ENCODE measurements at regions not wholly inside any gene's neighbourhood (a gene's known extent, or its start where the extent isn't known, plus 50 kb on each side); places are given as distances from the start of the nearest gene placed in this dataset.
"Not testable (repeated sequence)": the region's sequence is repeated elsewhere in the genome, so short reads cannot be mapped to it uniquely, and the experiment has no call there.

- DNase-seq, result no peak
These were observed 536.4 kb downstream of the XPNPEP1 start for GRCh38 chr10:109386921-109387320.

GRCh38 chr10:109386101-109386500 is 537.2 kb downstream of the XPNPEP1 start:
- DNase-seq, result no peak

- no peak for DNase-seq
These were observed 544.1 kb downstream of the XPNPEP1 start for GRCh38 chr10:109379186-109379585.

DNA sequence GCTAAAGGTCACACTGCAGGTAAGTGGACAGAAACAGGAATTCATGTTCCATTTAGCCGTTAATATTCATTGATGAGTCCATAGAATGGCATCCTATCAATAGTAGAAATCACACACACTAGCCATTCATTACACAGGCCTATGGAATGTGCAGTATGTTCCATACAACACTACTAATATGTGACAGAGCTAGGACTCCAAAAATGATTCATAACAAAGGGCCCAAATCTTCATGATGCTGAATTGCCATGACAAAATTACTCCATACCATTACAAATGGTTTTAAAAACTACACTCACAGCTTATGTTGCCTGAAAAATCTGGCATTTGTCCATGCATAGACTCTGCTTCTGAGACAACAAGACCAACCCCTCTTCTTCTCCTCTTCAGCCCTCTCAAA is 549.1 kb downstream of the XPNPEP1 start:
- DNase-seq, result no peak

DNA sequence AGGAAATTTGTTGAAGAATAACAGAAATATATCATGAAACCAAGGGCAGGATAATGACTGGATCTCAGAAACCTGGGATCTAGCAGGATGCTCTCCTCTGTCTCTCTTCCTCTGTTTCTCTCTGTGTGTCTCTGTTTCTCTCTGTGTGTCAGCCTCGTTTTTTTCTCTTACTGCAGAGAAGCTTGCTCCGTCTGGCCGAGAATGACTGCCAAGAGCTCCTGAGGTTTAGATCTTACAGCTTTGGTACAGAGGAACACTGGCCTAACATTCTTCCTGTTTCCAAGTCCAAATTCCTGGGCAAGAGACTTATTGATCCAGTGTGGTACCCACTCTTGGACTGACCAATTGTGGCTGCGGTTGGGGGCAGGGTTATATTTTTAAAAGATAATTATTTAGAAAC is 564.0 kb downstream of the XPNPEP1 start:
- no peak for DNase-seq

- DNase-seq, result no peak
These were observed 565.0 kb downstream of the XPNPEP1 start for GRCh38 chr10:109358325-109358724.

- DNase-seq, result no peak
These were observed 575.0 kb downstream of the XPNPEP1 start for GRCh38 chr10:109348324-109348723.

DNA sequence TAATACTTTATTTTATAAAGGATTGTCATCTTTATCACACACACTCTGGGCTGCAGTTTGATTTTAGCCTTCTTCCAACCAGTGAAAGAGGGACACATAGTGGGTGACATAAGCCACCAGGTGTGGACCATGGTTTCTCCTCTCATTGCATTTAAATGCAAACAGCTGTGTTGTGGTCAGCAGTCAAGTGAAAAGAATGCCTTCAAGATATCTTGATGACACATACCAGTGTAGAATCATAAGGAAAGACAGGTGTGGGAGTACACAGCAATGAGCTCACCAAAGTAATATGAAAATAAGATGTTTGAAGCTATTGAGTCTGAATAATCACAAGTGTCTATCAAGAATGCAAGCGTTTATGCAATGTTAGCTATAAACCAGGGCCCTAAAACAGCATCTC is 580.0 kb downstream of the XPNPEP1 start:
- DNase-seq, result no peak

- no peak for DNase-seq
These were observed 581.3 kb downstream of the XPNPEP1 start for GRCh38 chr10:109341986-109342385.

DNA sequence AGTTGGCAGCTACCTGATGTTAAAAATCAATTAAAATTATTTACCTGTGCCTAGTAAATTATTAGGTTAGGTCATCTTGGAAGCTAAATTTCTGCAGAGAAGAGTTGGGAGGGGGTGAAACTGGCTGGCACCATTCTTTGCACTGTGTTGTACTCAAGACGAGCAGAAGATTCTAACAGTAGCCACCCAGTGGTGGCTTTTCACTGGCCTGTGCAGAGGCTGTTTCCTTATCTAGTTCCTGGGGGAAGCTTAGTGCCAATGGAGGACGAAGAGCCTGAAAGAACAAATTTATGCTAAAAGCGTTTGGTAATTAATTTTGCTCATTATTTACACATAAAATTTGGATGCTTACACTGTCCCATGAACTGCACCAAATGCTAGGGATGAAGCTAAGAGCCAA is 595.3 kb downstream of the XPNPEP1 start:
- DNase-seq, result no peak

GRCh38 chr10:109327266-109327665 is 596.0 kb downstream of the XPNPEP1 start:
- no peak for DNase-seq

- DNase-seq, result no peak
These were observed 598.6 kb downstream of the XPNPEP1 start for GRCh38 chr10:109324721-109325120.

- DNase-seq, result no peak
These were observed 605.5 kb downstream of the XPNPEP1 start for GRCh38 chr10:109317746-109318366.

DNA sequence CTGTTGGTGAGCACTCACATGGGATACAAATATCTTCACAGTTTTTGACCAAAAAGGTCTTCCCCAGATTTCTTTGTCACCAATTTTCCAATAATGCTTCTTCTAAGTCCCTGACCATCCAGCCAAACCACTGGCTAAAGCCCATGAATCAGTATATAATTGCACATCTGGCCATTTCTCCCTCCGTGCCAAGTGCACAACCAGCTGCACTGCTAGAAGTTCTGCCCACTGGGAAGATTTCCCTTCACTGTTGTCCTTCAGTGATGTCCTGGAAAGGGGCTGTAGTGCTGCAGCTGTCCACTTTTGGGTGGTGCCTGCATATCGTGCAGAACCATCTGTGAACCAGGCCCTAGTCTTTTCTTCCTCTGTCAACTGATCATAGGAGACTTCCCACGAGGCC is 609.3 kb downstream of the XPNPEP1 start:
- DNase-seq, result not testable (repeated sequence)

- not testable (repeated sequence) for DNase-seq
These were observed 610.8 kb downstream of the XPNPEP1 start for GRCh38 chr10:109312555-109312954.

GRCh38 chr10:109308971-109309370 is 614.3 kb downstream of the XPNPEP1 start:
- DNase-seq, result no peak

- DNase-seq, result not testable (repeated sequence)
These were observed 616.2 kb downstream of the XPNPEP1 start for GRCh38 chr10:109307102-109307501.

GRCh38 chr10:109306698-109307097 is 616.6 kb downstream of the XPNPEP1 start:
- no peak for DNase-seq

DNA sequence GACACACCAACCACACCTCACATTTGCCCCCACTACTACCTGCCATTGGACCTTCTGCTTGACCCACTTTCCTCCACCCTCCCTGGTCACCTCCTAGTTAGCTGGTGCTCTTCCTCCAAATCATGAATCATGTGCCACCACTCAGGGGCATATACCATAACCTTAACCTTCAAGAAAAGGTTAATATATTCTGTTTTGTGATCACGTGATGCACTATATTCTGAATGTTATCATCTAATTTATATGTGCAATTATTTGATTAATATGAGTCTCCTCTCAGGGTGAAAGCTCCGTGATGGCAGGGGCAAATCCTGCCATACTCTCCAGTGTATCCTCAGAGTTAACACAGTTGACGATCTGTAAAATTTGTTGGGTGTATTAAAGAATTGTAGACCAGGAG is 635.5 kb downstream of the XPNPEP1 start:
- no peak for DNase-seq

DNA sequence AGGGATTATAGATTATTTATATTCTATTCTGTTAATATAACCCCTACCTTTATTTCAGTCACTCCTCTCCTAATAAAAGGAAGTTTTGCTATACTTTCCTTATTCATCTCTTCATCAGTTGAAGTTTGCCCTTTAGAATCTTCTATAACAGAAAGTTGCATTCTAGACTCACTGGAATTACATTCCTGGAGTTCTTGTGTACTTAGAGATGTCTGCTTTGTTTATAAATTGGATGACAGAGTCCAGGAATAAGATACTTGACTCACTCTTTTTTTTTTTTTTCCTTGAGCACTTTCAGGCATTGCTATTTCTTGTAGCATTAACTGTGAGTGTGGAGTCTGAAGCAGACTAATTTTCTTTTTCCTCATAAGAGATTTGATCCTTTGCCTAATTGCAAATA is 640.8 kb downstream of the XPNPEP1 start:
- DNase-seq, result no peak

- DNase-seq, result no peak
These were observed 642.0 kb downstream of the XPNPEP1 start for GRCh38 chr10:109281347-109281746.

- DNase-seq, result no peak
These were observed 642.5 kb downstream of the XPNPEP1 start for GRCh38 chr10:109280837-109281236.

DNA sequence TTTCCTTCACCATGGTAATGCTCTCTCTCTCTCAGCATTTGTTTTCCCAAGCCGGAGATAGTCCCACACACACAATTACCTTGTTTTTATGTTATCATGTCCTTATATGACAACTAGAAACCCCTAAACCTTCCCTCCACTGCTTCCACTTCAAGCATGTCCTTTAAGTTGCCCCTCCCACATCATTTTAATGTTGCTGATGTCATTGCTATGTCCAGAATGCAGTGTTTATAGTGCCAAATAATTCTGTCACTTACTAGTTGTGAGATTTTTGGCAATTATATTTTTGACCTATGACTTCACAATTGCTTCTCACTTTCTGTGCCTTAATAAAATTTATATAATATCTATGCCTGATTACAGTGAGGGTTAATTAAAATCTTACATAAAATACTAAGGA is 645.9 kb downstream of the XPNPEP1 start:
- no peak for DNase-seq

DNA sequence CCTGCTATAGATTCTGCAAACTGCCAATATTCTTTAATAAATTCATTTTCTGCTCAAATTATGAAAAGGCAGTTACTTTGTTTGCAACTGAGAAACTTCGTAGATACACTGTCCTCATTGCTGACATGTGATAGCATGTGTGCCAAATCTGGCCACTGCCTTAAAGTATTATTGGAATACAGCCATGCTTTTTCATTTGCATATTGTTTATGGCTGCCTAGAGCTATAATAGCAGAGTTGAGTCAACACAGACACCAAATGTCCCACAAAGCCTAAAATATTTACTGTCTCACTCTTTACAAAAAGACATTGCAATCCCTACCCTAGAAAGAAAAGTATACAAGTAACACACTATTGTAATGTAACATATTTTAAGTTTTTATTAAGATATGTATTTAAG is 647.4 kb downstream of the XPNPEP1 start:
- DNase-seq, result no peak

DNA sequence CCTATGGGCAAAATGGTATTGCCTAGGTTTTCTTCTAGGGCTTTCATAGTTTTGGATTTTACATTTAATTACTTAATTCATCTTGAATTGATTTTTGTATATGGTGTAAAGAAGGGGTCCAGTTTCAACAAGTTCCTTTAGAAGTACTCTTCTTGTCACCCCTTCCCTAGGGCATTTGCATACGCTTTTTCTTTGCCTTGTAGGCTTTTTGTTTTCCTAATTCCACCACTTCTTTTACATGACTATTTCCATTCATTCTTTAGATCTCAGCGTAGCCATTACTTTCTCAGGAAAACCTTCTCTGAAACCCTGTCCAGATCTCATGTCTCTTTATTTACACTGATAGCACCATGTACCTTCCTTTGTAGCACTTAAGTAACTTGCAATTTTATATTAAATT is 648.6 kb downstream of the XPNPEP1 start:
- DNase-seq, result no peak

- DNase-seq, result no peak
These were observed 653.1 kb downstream of the XPNPEP1 start for GRCh38 chr10:109270173-109270572.
